H9 (cell line): ENCODE measurements at regions not wholly inside any gene's neighbourhood (a gene's known extent, or its start where the extent isn't known, plus 50 kb on each side); places are given as distances from the start of the nearest gene placed in this dataset.

Source experiments
- DNase-seq: peaks from one replicate; pipeline ENCODE4 v3.0.0-alpha.2; 2017
- H2AFZ ChIP-seq: one replicate; pipeline ENCODE4 v1.6.1; 2013; ENCODE audit warnings: mild to moderate bottlenecking, low read length, control low read depth, moderate library complexity
- H2AK5ac ChIP-seq: 2 replicates; pipeline ENCODE4 v1.6.1; 2013; ENCODE audit warnings: low read length, control low read depth, mixed read lengths; ENCODE audit not compliant: insufficient read length
- H2BK120ac ChIP-seq: one replicate; pipeline ENCODE4 v1.6.1; 2013; ENCODE audit warnings: low read depth, mild to moderate bottlenecking, low read length, control low read depth, inconsistent platforms; ENCODE audit not compliant: poor library complexity, severe bottlenecking
- H2BK12ac ChIP-seq: 2 replicates; pipeline ENCODE4 v1.6.1; 2013; ENCODE audit warnings: low read length, control low read depth, mixed read lengths, low read depth; ENCODE audit not compliant: insufficient read length
- H2BK15ac ChIP-seq: 2 replicates; pipeline ENCODE4 v1.6.1; 2013; ENCODE audit warnings: low read depth, low read length, control low read depth
- H2BK20ac ChIP-seq: one replicate; pipeline ENCODE4 v1.6.1; 2013; ENCODE audit warnings: low read depth, mild to moderate bottlenecking, low read length, control low read depth, inconsistent platforms; ENCODE audit not compliant: poor library complexity, severe bottlenecking
- H2BK5ac ChIP-seq: 2 replicates; pipeline ENCODE4 v1.6.1; 2013; ENCODE audit warnings: low read length, control low read depth, mixed read lengths; ENCODE audit not compliant: insufficient read length
- H3K14ac ChIP-seq: 2 replicates; pipeline ENCODE4 v1.6.1; 2013; ENCODE audit warnings: low read length, control low read depth; ENCODE audit not compliant: insufficient read depth
- H3K18ac ChIP-seq: 2 replicates; pipeline ENCODE4 v1.6.1; 2013; ENCODE audit warnings: low read depth, mild to moderate bottlenecking, mixed read lengths, low read length, control low read depth; ENCODE audit not compliant: insufficient read length
- H3K23ac ChIP-seq: 2 replicates; pipeline ENCODE4 v1.6.1; 2013; ENCODE audit warnings: low read length, control low read depth, mixed read lengths, low read depth; ENCODE audit not compliant: insufficient read length
- H3K23me2 ChIP-seq: 2 replicates; pipeline ENCODE4 v1.6.1; 2013; ENCODE audit warnings: low read depth, mild to moderate bottlenecking, mixed read lengths, low read length, control low read depth; ENCODE audit not compliant: insufficient read length, poor library complexity, severe bottlenecking
- H3K27ac ChIP-seq: 2 replicates; pipeline ENCODE4 v1.5.1; 2013; ENCODE audit warnings: low read length, control low read depth, mixed read lengths, low read depth; ENCODE audit not compliant: insufficient read length
- H3K27me3 ChIP-seq: 2 replicates; pipeline ENCODE4 v1.6.1; 2013; ENCODE audit warnings: low read length, control low read depth, inconsistent platforms; ENCODE audit not compliant: insufficient read depth
- H3K4ac ChIP-seq: 2 replicates; pipeline ENCODE4 v1.6.1; 2013; ENCODE audit warnings: low read depth, mild to moderate bottlenecking, control low read depth, inconsistent platforms, low read length, moderate library complexity
- H3K4me1 ChIP-seq: 2 replicates; pipeline ENCODE4 v1.6.1; 2013; ENCODE audit warnings: low read length, control low read depth, inconsistent platforms; ENCODE audit not compliant: insufficient read depth
- H3K4me2 ChIP-seq: 2 replicates; pipeline ENCODE4 v1.6.1; 2013; ENCODE audit warnings: low read length, control low read depth, mixed read lengths; ENCODE audit not compliant: insufficient read length, insufficient read depth
- H3K56ac ChIP-seq: 2 replicates; pipeline ENCODE4 v1.6.1; 2013; ENCODE audit warnings: low read depth, mild to moderate bottlenecking, mixed read lengths, low read length, control low read depth; ENCODE audit not compliant: insufficient read length
- H3K79me1 ChIP-seq: 2 replicates; pipeline ENCODE4 v1.6.1; 2013; ENCODE audit warnings: low read depth, mild to moderate bottlenecking, moderate library complexity, low read length, control low read depth, inconsistent platforms; ENCODE audit not compliant: insufficient read depth, poor library complexity, severe bottlenecking
- H3K79me2 ChIP-seq: 2 replicates; pipeline ENCODE4 v1.6.1; 2013; ENCODE audit warnings: low read length, control low read depth, inconsistent platforms; ENCODE audit not compliant: insufficient read depth
- H3K9ac ChIP-seq: 2 replicates; pipeline ENCODE4 v1.6.1; 2013; ENCODE audit warnings: low read length, control low read depth, mixed read lengths; ENCODE audit not compliant: insufficient read length; ENCODE audit errors: extremely low read depth
- H3K9me3 ChIP-seq: one replicate; pipeline ENCODE4 v1.6.1; 2013; ENCODE audit warnings: low read depth, low read length, inconsistent platforms; ENCODE audit not compliant: control insufficient read depth
- H3T11ph ChIP-seq: one replicate; pipeline ENCODE4 v1.6.1; 2013; ENCODE audit warnings: mild to moderate bottlenecking, low read length, control low read depth, inconsistent platforms
- H4K20me1 ChIP-seq: one replicate; pipeline ENCODE4 v1.6.1; 2013; ENCODE audit not compliant: control insufficient read depth, insufficient read length, insufficient read depth
- H4K5ac ChIP-seq: 2 replicates; pipeline ENCODE4 v1.6.1; 2013; ENCODE audit warnings: low read depth, mild to moderate bottlenecking, mixed read lengths, low read length, control low read depth; ENCODE audit not compliant: insufficient read length
- H4K8ac ChIP-seq: replicated peaks from 2 replicates; pipeline ENCODE4 v1.6.1; 2013; ENCODE audit warnings: low read length, control low read depth, mixed read lengths, low read depth; ENCODE audit not compliant: insufficient read length
- H4K91ac ChIP-seq: 2 replicates; pipeline ENCODE4 v1.6.1; 2013; ENCODE audit warnings: low read depth, mild to moderate bottlenecking, moderate library complexity, mixed read lengths, low read length, control low read depth; ENCODE audit not compliant: insufficient read length
- H3K27ac Mint-ChIP-seq, 3 experiments: 2 replicates in 2 of 3; 3 replicates in 1 of 3; pipeline ENCODE4 v1.8.0; 2020 to 2021; ENCODE audit warnings: mixed read lengths in 3 of 3, mild to moderate bottlenecking in 1 of 3, moderate library complexity in 1 of 3
- H3K27me3 Mint-ChIP-seq: 2 replicates; pipeline ENCODE4 v1.8.0; 2021; ENCODE audit warnings: low read depth, mild to moderate bottlenecking, moderate library complexity, mixed read lengths
- H3K36me3 Mint-ChIP-seq, 3 experiments: 2 replicates in 2 of 3; 3 replicates in 1 of 3; pipeline ENCODE4 v1.8.0; 2020 to 2021; ENCODE audit warnings: low read depth in 3 of 3, mixed read lengths in 3 of 3; ENCODE audit not compliant: insufficient read depth in 1 of 3
- H3K4me1 Mint-ChIP-seq, 2 experiments: 2 replicates each; pipeline ENCODE4 v1.8.0; 2020; ENCODE audit warnings: mixed read lengths in 2 of 2
- H3K4me3 Mint-ChIP-seq, 2 experiments: 2 replicates in 1 of 2; 3 replicates in 1 of 2; pipeline ENCODE4 v1.8.0; 2020 to 2021; ENCODE audit warnings: mild to moderate bottlenecking in 2 of 2, mixed read lengths in 2 of 2, moderate library complexity in 1 of 2
- H3K9me3 Mint-ChIP-seq, 2 experiments: 2 replicates in 1 of 2; 3 replicates in 1 of 2; pipeline ENCODE4 v1.8.0; 2020; ENCODE audit warnings: mild to moderate bottlenecking in 2 of 2, mixed read lengths in 2 of 2, moderate library complexity in 1 of 2
- CTCF ChIP-seq: fragments of 200-600 bp; sonication (generic); conservative IDR thresholded peaks from 3 replicates; pipeline ENCODE4 v1.8.0; 2021; ENCODE audit warnings: antibody characterized with exemption, mild to moderate bottlenecking
- WGBS: extraction: QIAGEN DNeasy Blood & Tissue Kit; methylation state at CpG from one replicate; pipeline ENCODE4 v1.1.7; 2013; ENCODE audit warnings: missing lambda C conversion rate, low lambda C conversion rate, mixed read lengths; ENCODE audit not compliant: insufficient read length; ENCODE audit errors: extremely low coverage; 5-methylcytosine and 5-hydroxymethylcytosine counted together

- Mint-ChIP-seq H3K27me3 (no peaks in the 10 kb centered on the region), H3K27ac (no peak overlapping the region)
- no CpG with 5 or more reads among the region's 4 CpGs for WGBS
These were observed 244.9 kb downstream of the TRIM36 start for GRCh38 chr5:114924769-114925168.

More at GRCh38 chr5:114924769-114925168, 244.9 kb downstream of the TRIM36 start:
- H4K91ac ChIP-seq, result no peak overlapping the region
- no peak overlapping the region for H3K23ac ChIP-seq
- no peak overlapping the region for H4K8ac ChIP-seq
- Mint-ChIP-seq H3K36me3 (peaks cover 2 to 3% (median 3%) of the 10 kb centered on the region in 3 experiments; a peak in 3 of 7 replicates), H3K9me3 (peaks cover 19 to 23% of the 10 kb centered on the region in 2 experiments; a peak in 4 of 5 replicates), H3K4me3 (no peak overlapping the region), H3K4me1 (peaks cover 5 to 7% of the 10 kb centered on the region in 2 experiments)
- no peak overlapping the region for H2BK12ac ChIP-seq
- no peak overlapping the region for H2BK120ac ChIP-seq
- H2AFZ ChIP-seq, result no peak overlapping the region
- no peaks in the 10 kb centered on the region for H3K79me2 ChIP-seq
- H2BK5ac ChIP-seq, result no peak overlapping the region
- no peak overlapping the region for H2AK5ac ChIP-seq
- no peak overlapping the region for H3K9ac ChIP-seq
- no peak overlapping the region for H2BK15ac ChIP-seq
- no peaks in the 10 kb centered on the region for H3K79me1 ChIP-seq
- peak; percentile 41 for DNase-seq
- H3K27ac ChIP-seq, result no peak overlapping the region
- no peak overlapping the region for H2BK20ac ChIP-seq
- H3K18ac ChIP-seq, result no peak overlapping the region
- no peaks in the 10 kb centered on the region for H3K4me1 ChIP-seq
- H3K14ac ChIP-seq, result no peak overlapping the region
- H4K5ac ChIP-seq, result no peak overlapping the region
- H4K20me1 ChIP-seq, result no peaks in the 10 kb centered on the region
- H3K56ac ChIP-seq, result no peak overlapping the region
- H3K27me3 ChIP-seq, result no peaks in the 10 kb centered on the region
- no peak overlapping the region for H3K4me2 ChIP-seq
- no peak overlapping the region for H3T11ph ChIP-seq
- no peak overlapping the region for H3K4ac ChIP-seq
- H3K23me2 ChIP-seq, result no peaks in the 10 kb centered on the region
- H3K9me3 ChIP-seq, result no peaks in the 10 kb centered on the region
- no peak for TF ChIP-seq CTCF
